NCI-H524 (cell line): ENCODE measurements at regions not wholly inside any gene's neighbourhood (a gene's known extent, or its start where the extent isn't known, plus 50 kb on each side); places are given as distances from the start of the nearest gene placed in this dataset.

ENCODE experiments used
- DNase-seq, 2 experiments: peaks; one replicate each; lab custom pipeline; 2025; lab: John Stamatoyannopoulos, UW

DNA sequence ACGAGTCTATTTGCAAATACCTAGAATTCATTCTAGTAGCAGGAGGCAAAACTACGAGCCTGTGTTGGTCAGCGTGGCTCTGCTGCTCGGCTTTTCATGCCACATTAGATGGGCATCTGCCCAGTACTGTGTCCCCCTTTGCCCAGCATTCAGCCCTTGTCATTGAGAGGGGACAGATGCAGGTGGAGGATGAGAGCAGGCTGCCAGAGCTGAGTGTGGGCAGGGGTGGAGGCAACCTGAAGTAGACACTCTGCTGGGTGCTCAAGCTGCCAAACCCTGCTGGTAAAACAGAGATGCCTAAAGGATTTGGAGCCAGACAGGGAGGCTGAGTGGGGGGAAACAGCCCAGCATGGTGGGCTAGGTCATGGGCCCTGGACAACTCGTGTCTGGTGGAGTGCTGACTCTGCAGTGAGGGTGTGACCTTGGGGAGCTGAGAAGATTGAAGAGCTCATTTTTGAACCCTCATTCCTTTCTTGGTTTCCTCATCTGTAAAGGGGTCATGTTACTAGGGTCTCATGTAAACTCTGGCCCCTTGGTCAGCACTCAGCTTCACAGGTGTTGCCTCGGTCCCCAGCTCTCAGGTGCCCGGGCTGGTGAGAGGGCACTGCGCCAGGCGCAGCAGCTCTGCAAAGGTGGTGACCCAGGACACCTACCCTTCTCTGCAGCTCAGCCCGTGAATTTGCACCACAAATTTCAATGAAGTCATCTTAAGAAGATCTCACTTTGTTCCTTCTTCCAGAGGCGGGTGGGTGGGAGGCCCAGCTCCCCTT, 64.2 kb upstream of the BHLHE23 start:
- peak; percentile 20 to 50 for DNase-seq

DNA sequence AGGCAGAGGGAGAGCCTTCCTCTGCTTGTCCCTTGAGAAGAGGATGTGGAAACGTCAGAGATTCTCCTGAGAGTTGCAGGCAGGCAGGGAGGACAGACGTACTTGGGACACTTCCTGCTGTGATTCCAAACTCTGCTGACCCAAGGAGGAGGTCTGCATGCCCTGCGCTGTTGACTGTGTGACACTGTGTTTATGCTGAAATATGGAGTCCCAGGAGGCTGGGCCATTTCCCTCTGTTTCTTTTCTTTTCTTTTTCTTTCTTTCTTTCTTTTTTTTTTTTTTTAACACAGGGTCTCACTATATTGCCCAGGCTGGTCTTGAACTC, 63.5 kb upstream of the BHLHE23 start:
- no peak for DNase-seq

DNA sequence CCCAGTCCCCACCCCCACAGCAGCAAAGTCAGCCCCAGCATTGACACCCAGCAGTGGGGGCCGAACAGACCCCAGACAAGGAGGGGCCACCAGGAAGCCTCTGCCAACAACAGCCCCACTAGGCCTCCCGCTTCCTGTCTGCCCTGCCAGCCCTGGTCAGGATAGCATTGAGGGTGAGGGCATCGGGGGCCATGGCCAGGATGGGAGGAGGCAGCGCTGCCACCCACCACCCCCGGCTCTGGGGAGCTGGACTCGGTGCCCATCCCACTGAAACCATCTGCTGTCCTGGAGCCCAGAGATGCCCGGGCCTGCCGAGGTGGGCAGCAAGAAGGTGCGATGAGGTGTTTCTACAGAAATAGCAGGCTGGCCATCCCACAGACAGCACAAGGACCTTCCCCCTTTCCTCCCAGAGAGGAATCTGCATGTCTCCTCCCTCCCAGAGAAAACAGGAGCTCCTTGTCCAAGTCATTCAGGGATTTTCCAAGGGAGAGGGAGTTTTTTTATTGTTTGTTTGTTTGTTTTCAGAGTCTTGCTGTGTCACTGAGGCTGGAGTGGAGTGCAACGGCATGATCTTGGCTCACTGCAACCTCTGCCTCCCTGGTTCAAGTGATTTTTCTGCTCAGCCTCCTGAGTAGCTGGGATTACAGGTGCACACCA, 62.1 kb upstream of the BHLHE23 start:
- no peak for DNase-seq

DNA sequence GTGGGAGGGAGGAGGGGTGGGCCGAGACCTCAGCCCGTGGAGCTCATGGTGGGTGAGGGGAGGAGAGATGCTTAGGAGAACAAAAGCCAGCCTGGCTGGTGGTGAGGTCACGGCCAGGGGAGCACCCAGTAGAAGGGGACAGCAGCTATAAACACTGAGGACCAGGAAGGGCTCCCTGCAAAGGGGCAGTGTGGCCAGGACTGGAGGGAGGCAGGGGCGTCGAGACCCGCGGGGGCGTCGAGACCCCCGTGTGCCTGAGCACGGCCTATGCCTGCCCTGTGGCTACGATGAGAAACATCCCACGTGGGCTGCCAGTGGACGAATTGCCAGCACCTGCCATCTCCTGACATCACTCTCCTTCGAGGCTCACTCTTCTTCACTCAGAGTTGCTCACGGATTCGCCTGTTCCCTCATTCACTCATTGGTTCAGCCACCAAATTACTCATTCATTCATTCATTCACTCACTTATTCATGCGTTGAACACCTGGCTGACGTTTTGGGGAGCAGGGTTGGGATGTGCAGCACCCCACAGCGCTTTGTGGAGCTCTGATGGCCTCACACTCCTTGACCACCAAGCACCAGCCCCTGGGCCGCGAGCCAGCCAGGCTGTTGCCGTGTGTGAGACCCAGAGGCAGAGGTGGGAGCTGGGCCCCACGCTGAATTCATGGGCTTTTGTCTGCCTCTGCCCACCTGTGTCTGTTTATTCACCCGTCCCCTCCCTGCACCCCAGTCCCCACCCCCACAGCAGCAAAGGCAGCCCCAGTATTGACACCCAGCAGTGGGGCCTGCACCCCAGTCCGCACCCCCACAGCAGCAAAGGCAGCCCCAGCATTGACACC, 61.2 kb upstream of the BHLHE23 start:
- no peak for DNase-seq

DNA sequence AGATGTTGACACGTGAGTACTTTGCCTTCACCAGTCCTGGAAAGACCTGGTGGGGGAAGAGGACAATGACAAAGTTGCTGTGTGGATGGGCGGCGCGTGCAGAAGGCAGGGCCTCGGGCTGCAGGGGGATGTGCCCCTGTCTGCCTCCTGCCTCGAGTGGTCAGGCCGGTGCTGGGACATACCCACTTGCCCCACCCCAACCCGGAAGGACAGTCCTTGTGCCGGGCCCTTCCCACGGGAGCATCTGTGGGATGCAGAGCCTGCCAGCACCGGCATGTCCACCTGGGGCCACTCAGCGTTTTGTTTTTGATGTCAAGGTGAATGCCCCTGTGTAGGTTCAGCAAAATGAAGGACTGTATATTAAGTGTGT, 60.5 kb upstream of the BHLHE23 start:
- no peak for DNase-seq

DNA sequence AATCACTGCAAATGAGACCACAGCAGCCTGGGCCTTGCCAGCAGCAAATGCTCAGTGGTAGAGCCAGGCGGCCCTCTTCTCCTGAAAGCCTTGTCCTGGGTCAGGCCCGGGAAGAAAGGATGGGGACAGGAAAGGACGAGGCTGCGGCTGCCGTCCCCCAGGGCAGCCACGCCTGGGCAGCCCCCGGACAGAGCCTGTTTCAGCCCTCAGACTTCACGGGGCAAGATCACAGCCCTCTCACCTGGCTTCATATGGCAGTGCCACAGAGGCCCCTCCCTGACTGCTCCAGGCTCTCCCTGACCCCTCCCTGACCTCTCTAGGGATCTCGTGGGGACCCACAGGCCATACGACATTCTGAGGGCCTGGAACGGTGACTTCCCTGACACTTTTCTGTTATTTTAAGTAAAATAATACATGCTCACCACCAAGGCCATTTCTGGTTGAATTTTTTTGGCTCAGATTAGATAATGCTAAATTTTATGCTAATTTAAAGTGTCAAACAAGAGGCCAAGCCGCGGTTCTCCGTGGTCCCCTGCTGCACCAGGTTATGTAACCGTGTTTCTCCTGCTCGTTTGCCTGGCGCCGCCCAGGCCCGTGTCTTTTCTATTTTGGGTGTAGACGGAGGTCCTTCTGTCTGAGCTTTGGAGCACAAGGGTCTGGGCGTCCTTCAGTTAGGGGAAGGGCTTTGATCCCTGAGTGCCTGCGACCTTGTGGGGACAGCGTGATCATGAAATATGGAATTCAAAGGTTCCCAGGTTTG, 59.9 kb upstream of the BHLHE23 start:
- no peak for DNase-seq

DNA sequence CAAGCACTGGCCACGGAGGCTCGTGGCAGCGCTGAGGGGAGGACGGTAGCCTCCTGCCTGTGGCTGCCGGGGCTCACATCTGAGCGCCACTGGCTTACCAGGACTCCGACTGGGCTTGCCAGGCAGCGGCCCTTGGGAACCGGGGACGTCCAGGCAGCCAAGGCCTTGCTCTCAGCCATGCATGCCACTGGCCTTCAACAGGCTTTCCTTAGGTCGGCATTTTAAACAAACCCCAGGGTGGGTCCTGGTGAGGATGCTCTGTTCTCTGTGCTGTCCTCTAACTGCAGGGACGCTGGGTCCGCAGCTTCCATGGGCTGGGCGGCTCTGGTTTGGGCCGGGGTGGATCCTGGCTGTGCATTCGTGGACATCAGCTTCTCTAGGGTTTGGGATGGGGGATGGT, 59.1 kb upstream of the BHLHE23 start:
- no peak for DNase-seq

DNA sequence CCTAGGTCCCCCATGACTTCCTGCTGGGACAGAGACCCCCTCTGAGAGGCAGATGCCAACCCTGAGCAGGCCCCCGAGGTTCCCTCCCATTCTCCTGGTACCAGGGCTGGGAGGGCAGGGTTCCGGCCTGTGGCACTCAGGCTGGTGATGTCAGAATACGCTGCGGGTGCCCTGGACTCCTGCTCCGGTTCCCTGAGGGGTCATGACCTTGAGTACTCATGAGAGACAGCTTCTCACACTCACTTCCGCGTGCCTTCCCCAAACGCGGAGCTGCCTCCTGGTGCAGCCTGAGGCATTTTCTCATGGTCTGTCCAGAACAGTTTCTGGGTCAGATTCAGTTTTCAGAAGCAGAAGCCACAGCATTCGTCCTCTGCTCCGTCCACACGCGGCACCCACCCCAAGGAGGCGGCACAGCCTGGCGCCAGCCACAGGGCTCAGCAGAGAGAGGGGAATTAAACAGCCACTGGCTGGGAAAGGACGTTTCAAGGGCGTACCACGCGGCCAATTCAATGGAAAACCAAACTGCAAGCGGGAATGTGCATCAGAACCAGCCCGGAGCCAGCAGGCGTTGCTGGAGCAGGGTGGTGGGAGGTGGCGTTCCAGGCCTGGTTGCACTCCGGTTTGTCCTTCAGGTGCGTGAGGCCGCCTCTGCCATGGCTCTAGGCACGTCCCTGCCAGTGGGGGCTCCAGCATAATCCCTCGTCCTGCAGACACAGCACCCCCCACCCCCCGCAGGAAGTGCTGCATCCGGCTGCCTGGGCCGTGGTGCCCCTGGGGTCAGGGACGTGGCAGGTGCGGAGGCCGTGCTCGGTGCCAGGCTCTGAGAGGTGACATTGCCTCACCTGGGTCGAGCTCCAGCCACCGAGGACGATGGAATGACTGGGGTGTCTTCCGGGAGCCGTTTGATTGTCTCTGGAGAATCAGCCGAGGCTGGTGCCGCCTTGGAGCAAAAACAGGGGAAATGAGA, 58.3 kb upstream of the BHLHE23 start:
- no peak for DNase-seq

DNA sequence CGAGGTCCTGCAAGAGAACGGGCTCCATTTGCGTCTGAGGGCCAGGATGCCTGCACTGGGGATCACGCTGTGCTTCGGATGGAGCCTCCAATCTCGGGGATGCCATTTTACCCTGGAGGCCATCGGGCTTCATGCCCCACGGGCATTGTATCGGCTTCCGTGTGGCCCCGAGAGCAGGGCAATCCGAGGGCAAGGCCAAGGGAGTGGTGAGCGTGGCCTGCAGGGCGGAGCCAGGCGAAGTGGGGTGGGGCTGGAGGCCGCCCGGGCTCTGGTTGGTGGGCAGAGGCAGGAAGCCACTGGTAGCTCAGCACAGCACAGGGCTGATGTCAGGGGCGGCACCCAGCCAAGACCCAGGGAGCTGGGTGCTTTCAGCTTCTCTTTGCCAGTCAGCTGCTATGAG, 57.5 kb upstream of the BHLHE23 start:
- DNase-seq = no peak

DNA sequence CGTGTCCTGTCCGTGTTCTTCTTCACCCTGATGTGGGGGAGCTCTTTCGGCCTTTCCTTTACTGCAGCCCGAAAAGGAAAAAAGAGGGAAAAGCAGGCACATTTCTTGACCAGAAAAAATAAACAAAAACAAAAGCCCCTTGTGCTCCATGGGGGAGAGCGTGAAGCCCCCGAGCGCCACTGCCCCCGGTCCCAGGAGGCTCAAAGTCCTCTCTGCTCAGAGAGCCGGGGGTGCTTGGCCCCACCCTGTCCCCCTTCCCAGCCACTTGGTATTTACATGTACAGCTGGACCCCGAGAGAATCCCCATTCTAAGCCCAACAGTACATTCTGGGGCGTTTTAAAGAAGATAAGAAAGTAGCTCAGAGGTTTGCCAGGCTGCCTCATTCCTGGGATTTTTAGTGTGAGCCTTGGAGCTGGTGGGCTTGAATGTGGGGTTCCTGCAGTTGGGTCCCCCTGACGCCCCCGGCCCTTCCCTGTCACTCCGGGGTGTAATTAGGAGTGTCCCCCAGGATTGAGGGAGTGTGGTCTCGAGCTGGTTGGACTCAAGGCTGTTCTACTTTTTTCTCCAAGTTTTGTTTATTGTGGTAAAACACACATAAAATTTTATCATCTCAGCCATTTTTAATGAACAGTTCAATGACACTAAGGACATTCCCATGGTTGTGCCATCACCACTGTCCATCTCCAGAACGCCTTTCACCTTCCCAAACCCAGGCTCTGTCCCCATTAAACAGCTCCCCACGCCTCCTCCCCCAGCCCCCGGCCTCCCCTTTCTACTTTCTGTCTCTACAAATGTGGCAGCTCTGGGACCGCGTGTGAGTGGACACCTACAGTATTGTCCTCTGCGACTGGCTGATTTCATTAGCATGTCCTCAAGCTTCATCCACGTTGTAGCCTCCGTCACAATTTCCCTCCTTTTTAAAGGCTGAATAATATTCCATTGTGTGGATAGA, 55.7 kb upstream of the BHLHE23 start:
- no peak for DNase-seq

DNA sequence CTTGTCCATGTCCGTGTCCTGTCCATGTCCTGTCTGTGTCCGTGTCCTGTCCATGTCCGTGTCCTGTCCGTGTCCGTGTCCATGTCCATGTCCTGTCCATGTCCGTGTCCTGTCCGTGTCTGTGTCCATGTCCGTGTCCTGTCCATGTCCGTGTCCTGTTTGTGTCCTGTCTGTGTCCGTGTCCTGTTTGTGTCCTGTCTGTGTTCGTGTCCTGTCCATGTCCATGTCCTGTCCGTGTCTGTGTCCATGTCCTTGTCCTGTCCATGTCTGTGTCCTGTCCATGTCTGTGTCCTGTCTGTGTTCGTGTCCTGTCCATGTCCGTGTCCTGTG, 55.0 kb upstream of the BHLHE23 start:
- no peak for DNase-seq

DNA sequence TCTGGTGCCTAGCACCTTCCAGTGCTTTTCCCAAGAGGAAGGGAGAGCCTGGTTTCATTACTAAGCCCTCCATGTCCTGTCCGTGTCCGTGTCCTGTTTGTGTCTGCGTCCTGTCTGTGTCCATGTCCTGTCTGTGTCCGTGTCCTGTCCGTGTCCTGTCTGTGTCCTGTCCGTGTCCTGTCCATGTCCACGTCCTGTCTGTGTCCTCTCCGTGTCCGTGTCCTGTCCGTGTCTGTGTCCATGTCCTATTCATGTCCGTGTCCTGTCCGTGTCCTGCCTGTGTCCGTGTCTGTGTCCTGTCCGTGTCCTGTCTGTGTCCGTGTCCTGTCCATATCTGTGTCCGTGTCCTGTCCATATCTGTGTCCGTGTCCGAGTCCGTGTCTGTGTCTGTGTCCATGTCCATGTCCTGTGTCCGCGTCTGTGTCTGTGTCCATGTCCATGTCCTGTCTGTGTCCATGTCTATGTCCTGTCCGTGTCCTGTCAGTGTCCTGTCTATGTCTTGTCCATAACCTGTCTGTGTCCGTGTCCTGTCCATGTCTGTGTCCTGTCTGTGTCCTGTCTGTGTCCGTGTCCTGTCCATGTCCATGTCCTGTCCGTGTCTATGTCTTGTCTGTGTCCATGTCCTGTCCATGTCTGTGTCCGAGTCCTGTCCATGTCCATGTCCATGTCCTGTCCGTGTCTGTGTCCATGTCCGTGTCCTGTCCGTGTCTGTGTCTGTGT, 54.4 kb upstream of the BHLHE23 start:
- DNase-seq = no peak

DNA sequence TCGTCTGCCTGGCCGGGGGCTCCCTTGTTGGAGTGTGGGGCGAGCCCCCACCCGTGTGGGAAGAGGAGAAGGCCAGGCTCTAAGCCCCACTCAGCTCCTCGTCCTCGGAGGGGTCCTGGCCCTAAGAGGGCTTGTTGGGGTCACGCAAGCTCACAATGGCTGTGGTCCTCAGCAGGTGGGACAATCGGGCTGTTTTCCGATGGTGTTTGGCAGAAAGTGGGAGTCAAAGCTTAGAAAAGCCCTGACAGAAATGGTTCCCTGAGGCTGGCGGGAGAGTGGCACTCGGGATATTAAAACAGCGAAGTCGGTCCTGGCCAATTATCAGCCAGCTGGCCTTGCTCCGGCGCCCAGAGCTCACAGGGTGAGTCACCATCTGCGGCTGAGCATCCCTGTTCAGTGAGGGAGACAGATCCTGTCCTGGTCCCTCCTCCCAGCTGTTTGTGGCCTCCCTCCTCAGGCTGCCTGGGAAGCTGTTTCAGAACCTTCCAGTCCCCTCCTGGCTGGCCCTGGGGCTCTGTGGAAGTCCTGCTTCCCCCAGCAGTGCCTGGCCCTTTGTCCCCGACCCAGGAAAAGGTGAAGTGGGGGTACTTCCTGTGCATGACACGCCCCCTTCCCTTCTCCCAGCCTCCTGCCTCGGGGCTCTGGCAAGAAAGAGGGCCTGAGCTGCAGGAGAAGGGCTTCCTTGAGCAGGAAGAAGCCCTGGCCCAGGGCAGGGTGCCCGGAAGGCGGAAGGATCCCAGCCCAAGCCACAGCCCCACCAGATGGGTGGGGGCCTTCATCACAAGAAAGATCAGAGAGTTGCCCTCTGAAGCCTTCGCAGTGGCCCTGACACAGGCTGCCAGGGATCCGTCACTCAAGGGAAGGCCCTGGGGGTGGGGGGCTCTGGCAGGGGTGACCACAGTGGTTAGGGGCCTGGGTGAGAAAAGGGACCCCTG, 53.6 kb upstream of the BHLHE23 start:
- DNase-seq = peak; percentile 70 to 87

DNA sequence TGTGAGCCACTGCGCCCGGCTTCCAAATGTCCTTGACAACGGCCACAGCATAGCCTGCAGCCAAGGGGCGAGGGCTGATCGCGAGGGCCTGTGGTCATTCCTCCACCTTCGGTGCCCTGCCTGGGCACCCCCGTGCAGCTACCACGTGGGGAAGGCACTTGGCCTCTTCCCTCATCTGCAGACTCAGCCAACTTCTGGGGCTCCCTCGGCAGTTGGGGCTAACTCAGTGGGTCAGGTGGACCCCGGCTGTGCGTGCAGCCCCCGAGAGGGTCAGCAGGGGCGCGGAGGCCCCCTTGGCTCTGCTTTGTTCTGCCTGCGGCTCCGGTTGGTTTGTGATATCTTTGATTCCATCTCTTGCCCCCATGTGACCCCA, 52.9 kb upstream of the BHLHE23 start:
- DNase-seq = no peak

DNA sequence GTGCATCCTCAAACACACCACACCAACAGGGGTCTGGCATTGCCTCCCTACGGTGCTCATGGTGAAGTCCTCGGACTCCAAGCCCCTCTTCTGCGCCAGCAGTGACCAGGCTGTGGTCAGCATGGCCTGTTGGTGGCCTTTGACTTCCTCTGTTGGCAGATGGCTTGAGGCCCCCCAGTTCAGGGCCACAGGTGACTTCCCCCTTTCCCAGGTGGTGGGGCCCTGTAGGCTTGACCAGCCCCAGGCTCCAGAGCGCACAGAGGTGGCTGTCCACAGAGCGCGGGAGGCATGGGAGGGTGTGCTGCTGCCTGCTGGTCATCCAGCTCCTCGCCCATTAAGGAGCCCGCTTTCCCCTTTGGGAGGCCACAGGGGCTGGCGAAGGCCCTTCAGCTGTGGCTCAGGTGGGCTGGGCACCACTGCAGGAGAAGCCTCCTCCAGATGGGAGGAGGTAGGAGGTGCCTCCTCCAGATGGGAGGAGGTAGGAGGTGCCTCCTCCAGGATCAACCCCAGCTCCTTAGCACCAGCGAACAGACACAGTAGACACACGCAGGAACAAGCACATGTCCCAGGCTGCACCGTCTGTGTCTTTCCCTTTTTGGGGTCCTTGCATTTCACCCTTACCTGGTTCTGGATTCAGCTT, 52.1 kb upstream of the BHLHE23 start:
- no peak for DNase-seq

DNA sequence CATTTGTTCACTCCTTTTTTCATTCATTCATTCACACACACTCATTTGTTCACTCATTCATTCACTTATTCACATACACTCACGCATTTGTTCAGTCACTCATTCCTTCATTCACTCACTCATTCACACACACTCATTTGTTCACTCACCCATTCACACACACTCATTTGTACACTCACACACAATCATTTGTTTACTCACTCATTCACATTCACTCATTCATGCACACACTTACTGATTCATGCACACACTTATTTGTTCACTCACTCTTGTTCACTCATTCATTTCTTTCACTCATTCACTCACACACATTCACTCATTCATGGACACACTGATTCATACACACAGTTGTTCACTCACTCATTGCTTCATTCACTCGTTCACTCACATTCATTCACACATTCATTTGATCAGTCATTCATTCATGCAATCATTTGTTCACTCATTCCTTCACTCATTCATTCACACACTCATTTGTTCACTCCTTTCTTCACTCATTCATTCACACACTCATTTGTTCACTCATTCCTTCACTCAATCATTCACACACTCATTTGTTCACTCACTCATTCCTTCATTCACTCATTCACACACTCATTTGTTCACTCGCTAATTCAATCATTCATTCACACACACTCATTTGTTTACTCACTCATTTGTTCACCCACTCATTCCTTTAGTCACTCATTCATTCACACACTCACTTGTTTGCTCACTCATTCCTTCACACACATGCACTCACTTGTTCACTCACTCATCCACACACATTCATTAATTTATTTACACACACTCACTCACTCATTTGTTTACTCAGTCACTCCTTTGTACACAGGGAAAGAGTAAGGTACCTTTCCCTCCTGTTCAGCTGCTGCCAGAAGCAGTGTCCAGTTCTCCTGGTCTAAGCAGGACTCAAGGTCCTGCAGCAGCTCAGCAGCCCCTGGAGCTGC, 50.7 kb upstream of the BHLHE23 start:
- DNase-seq = no peak
